ENCODE measurements at regions not wholly inside any gene's neighbourhood (a gene's known extent, or its start where the extent isn't known, plus 50 kb on each side); places are given as distances from the start of the nearest gene placed in this dataset.

DNA sequence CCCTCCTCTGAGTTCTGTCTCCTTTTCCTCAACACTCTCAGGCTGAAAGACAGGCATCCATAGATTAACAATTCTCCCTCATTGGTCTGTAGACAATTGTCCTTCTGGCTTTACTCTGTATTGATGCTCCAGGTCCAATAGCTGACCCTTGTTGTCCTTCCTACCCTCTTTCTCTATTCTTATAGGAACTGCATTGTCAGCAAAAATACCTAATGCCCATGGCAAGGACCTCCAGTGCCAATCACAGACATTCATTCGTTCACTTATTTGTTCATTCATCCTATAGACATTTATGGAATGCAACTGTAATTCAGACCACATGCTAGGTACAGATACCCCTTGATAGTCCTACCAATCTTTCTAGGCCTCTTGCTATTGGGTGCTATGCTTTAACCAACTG lies 69.8 kb upstream of the DTNA start:
- no peak for DNase-seq (ENCODE audit: low spot score)

DNA sequence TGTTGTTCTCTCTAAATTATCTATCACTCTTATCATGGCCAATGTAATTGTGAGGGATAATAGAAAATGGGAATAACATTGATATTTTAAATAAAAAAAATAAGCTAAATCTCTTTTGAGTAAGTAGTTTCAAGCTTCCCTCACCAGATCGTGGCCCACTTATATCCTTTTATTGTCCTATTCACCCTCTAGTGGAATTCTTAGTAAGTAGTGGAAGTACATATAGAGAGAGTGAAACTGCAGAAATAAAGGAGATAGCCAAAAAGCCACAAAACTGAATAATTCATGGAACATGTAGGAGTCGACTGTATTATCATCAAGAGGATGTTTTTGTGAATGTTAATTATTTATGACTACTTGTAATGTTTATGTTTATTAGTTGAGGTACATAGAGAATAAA lies 66.1 kb upstream of the DTNA start:
- DNase-seq (ENCODE audit: low spot score) = peak; percentile 57

DNA sequence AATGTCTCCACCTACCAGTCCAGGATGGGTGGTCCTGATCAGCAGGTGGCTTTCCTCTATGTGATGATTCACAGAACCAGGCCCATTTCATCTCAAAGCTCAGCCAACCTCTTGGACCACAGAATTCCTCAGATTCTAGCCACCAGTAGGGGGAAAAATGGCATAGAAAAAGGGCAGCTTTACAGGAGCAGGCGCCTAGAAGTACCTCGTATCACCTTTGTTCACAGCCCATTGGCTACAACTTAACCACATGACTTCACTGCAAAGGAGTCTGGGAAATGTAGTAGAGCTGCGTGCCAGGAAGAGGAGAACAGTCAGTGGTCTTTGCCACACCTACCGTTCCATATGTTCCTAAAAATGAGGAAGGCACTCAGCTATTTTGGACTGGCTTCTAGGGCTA lies 62.8 kb upstream of the DTNA start:
- no peak for DNase-seq (ENCODE audit: low spot score)

DNA sequence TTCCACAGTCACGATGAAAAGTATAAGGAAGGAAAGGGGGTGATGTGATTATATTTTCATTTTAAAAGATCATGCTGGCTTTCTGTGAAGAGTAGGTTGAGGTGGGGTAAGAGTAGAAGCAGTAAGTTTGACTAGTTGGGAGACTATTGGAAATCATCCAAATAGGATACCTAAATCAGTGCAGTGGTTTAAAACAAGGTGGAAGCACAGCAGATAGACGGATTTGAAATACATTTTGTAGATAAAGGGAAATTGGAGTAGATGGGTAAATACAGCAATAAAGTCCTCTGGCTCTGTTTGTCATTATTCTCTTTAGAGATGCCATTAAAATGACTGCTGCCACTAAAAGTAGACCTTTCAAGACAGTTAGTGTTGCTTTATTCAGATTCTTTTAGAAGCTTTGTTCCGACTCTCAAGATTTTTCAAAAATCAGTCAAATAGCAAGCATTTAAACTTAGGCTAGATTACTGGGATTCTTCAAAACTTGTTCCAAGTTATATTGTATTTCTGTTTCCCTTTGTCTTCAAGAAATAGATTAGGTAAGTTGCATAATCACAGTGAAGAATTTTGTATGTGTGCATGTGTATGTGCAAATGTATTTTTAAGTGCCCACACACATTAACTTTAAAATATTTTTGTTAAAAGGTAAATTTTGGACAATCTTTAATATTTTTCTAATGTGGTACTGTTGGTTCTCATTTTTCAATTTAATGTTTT lies 61.7 kb upstream of the DTNA start:
- DNase-seq (ENCODE audit: low spot score) = no peak

DNA sequence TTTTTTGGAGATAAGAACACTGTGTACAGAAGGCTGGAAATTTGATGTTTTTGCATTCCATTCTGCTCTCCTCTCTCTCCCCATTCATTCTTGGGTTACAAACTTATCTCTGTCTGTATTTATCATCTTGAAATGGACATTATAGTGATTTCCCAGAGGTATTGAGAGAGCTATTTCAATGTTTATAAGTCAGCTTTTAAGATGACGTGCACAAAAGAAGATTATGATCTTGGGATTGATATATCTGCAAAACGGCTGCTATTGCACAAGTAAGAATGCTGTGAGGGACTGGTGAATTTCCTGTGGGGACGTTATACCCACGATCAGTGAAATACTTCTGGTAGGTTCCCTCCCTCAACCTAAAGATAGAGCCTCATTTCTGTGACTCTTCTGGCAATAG lies 61.0 kb upstream of the DTNA start:
- no peak for DNase-seq (ENCODE audit: low spot score)

DNA sequence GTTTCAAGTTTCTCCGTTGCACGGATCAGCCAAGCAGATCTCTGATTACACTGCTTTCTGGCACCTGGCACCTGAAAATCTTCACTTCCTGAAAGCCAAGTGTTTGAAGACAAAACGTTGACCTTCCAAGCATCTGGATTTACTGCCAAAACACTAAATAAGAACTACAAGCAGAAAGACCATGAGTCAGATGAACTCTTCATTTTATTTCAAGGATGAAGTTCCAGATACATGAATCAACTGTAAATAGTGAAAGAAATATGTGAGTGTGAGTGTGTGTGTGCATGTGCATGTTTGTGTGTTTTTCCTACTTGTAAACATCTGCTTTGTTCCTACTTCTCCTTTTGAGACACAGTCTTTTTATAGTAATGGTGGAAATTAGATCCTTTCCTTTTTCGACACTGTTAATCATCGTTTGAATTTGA lies 60.0 kb upstream of the DTNA start:
- DNase-seq (ENCODE audit: low spot score) = no peak

DNA sequence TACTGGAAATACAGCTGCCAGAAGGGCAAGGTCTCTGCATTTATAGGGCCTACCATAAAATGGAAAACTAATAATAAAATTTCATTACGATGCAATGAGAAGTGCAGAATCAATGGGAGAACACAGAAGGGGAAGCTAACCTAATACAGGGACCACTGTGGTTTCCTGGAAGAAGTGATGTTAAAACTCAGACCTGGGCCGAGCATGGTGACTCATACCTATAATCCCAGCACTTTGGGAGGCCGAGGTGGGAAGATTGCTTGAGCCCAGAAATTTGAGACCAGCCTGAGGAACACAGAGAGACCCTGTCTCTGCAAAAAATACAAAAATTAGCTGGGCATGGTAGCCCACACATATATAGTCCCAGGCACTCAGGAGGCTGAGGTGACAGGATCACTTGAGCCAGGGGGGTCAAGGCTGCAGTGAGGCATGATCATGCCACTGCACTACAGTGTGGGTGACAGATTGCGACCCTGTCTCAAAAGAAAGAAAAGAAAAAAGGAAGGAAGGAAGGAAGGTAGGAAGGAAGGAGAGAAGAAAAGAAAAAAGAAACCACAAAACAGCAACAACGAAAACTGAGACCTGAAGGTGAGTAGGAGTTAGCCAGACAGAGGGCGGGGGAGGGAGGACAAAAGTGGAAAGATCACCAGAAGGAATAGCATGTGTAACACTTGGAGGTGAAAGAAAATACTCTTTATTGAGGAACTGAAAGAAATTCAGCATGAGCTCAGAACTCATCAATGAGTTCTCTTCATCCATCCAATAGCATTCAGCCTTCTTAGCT lies 58.3 kb upstream of the DTNA start:
- DNase-seq (ENCODE audit: low spot score) = no peak

DNA sequence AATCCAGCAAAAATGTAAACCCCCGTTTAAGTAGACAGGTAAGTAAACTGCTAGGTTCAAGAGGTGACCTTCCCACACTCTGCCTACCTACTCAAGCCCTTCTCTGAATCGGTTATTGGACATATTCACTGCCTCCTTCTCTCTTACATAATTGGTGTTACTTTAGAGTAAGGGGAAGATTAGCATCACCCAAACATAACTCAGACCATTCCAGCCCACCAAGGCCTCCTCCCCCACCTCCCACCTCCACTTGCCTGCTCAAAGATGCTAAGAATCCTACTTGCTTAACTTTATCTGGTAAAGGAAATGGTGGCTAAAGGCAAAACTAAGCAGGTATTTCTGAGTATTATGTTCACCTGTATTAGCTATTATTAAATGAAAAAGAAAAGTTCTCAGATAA lies 55.0 kb upstream of the DTNA start:
- DNase-seq (ENCODE audit: low spot score) = no peak

DNA sequence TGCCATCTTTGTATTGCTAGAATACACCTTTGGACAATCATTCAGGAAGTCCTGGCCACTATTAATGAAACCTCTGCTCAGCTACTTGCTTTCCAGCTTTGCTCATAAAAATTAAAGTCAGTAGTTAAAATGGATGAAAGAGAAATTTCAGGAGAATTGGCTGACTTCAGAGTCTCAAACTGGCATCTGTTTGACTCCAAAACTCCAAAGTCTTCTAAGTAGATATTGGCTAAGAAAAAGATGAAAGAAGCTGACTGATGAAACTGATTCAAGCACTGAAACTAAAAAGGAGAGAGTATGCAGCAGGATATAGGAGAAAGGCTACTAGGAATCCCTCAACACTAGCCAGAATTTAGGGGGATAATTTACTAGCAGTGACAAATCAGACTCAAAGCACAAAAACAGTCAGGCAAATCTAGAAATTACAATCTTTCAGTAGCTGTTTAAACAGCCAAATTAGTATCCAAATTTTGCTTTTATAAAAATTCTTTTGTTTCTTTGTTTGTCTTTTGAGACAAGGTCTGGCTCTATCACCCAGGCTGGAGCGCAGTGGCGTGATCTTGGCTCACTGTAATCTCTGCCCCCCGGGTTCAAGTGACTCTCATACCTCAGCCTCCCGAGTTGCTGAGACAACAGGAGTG lies 52.1 kb upstream of the DTNA start:
- DNase-seq (ENCODE audit: low spot score) = peak; percentile 31

DNA sequence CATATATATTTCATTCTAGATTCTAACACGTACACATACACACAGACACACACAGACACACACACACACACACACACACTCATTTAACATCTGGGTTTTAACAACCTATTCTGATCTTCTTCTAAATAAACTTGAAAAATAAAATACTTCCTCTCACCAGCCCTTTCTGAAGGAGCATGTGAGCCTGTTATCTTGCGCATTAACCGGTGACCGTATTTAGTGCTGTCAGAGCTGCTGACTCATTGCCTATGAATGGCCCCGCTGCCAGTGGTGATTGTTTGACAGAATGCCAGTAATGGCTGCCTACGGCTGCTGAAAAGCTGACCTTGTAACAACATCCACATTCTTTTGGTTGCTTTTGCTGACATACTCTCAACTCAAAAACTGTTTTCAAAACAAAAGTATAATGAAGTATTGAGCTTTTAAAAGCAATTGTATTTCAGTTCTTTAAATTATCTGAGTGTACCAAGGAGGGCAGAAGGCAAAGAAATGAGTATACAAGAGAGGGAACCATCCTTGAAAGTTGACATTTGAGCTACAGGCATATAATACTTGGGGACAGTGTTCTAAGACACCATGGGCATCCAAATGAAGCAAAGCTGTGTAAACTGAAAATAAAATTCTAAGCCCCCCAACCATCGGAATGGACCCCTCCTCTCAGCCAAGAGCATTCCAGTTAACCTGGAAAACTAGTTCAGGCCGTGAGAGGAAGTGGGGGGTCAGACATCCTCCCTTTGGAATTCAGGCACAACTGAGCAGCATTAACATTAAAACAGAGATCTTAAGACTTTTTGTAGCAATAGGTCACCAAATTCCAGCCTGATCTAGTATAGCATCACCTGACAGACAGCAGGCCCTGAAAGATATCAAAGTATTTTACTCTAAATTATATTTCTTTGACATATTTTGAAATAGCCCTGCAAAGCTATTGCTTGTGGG lies 50.2 kb upstream of the DTNA start:
- peak; percentile 91 for DNase-seq (ENCODE audit: low spot score)
